HG03139 (cell line): ENCODE measurements at regions not wholly inside any gene's neighbourhood (a gene's known extent, or its start where the extent isn't known, plus 50 kb on each side); places are given as distances from the start of the nearest gene placed in this dataset.
"Not testable (repeated sequence)": the region's sequence is repeated elsewhere in the genome, so short reads cannot be mapped to it uniquely, and the experiment has no call there.

Experiments
- ATAC-seq: cut with Tn5 transposase; IDR thresholded peaks from one replicate; pipeline ENCODE4 v1.9.1; 2021; ENCODE audit not compliant: unreplicated experiment

- no peak for ATAC-seq
Observed at GRCh38 chr6:150495126-150495525, 104.6 kb upstream of the PLEKHG1 start.

GRCh38 chr6:150496629-150497028 is 103.1 kb upstream of the PLEKHG1 start:
- no peak for ATAC-seq

GRCh38 chr6:150499882-150500312 is 99.8 kb upstream of the PLEKHG1 start:
- no peak for ATAC-seq

- not testable (repeated sequence) for ATAC-seq
Observed at GRCh38 chr6:150500568-150500967, 99.1 kb upstream of the PLEKHG1 start.

GRCh38 chr6:150503041-150503440 is 96.6 kb upstream of the PLEKHG1 start:
- no peak for ATAC-seq

DNA sequence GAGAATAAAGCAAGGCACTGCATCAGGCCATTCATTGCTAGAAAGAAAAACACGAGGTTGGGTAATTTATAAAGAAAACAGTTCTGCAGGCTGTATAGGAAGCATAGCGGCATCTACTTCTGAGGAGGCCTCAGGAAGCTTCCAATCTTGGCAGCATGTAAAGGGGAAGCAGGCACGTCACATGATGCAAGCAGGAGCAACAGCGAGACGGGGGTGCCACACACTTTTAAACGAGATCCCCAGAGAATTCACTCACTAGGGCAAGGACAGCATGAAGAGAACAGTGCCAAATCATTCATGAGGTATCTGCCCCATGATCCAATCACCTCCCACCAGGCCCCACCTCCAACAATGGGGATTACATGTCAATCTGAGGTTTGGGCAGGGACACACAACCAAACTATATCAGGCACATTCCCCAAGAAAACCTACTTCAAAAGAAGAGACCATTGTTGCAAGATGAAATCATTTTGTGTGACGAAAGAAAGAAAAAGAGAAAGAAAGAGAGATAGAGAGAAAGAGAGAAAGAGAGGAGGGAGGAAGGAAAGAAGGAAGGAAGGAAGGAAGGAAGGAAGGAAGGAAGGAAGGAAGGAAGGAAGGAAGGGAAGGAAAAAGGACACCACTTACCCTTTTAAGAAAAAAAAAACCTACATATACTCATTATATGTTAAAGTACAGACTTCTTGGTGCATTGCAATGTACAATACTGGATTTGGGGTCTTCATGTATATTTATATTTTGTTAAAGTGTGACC is 95.9 kb upstream of the PLEKHG1 start:
- ATAC-seq, result no peak

GRCh38 chr6:150507361-150507760 is 92.3 kb upstream of the PLEKHG1 start:
- ATAC-seq, result not testable (repeated sequence)

GRCh38 chr6:150510576-150510975 is 89.1 kb upstream of the PLEKHG1 start:
- ATAC-seq, result no peak

DNA sequence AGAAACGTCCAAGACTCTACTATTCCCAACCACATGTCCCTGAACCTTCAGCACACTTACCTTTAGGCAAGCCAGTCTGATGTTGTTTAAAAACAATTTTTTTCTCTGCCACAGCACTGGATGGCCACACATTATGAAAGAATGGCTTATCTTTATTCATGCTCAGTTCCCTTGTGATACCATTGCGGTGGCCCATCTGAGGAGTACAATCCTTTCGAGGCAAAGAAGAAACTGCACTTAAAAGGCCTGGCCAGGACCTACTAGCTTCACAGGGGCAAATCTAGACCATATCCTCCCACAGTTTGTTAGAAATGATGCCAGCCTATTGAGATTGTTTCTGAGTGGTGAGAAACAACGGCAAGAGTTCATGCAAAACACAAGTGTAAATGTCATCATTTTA is 88.4 kb upstream of the PLEKHG1 start:
- no peak for ATAC-seq

GRCh38 chr6:150514806-150515380 is 84.8 kb upstream of the PLEKHG1 start:
- ATAC-seq, result no peak

DNA sequence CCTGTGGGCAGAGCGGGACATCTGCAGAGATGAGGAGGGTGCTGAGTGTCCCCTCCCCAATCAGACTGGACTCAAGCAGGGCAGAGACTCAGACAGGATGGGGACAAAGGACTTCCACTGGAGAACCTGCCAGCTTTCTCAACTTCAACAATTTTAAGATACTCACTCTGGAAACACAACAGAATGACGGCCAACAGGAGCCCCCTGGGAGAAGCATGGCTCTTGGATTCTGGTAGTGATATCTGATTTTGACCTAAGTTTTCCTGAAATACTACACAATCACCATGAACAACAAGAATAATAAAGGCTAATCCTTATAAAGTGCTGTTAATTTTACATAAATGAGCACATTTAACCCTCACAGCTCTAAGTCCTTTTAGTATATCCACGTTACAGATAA is 83.5 kb upstream of the PLEKHG1 start:
- no peak for ATAC-seq

- ATAC-seq, result no peak
Observed at GRCh38 chr6:150517175-150517574, 82.5 kb upstream of the PLEKHG1 start.

GRCh38 chr6:150521482-150521881 is 78.2 kb upstream of the PLEKHG1 start:
- ATAC-seq, result no peak

- not testable (repeated sequence) for ATAC-seq
Observed at GRCh38 chr6:150523216-150523615, 76.5 kb upstream of the PLEKHG1 start.

DNA sequence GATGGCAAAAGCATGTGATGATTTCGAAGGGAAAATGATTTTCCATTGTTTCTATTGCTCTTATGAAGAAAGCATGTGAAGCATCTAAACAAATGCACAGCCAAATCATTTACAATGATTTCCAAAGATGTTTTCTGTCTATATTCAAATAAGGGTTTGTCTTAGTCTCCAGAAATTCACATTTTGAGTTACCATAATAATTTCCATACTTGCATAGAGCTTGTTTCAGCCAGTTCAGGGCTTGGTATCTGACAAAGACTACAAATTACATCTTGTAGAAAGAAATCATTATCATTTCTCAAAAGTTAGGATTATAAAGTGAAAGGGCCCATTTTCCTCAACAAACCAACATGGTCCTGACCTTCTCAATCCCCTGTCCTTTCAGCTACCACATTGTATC is 74.4 kb upstream of the PLEKHG1 start:
- no peak for ATAC-seq

DNA sequence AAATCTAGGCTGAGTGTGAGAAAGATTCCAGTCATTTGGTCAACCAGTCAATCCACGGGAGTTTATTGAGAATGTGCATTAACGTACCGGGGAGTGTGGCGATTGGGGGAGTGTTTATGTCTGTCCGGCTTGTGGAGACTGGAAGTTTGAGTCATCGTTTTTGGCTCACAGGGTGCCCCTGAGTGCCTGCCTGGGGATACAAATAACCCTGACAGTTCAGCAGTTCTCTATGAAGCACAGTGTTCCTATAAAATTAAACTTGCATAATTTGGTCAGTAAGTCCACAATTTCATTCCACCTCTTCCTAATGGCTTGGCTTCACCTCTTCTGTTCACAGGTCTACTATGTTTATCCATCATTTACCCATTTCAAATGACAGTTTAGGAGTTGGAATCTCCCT is 72.6 kb upstream of the PLEKHG1 start:
- ATAC-seq, result no peak

DNA sequence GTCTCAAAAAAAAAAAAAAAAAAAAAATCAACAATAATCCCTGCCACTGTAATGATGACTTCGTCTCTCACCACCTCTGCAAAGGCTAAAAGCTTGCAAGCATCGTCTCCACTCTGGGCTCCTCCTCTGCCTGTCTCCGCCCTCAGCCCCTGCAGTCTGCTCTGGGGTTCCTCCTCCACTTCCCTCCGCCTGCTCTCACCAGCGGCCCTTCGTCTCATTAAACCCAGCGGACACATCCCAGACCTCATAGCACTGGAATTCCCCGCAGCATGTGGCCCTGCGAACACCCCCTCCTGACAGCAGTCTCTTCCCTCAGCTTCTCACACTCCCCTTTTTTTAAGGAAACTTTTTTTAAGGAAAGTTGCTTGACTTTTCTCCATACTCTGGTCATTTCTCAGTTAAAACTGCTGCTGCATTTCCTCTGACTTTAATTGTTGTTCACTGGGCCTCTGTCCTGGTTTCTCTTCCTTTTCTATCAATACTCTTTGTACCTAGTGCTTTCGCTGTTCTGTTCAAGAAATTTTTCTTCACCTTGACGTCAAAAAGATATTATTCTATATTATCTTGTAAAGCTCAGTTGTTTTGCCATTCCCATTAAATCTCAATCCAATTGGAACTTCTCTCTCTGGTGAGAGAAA is 70.9 kb upstream of the PLEKHG1 start:
- ATAC-seq, result no peak

DNA sequence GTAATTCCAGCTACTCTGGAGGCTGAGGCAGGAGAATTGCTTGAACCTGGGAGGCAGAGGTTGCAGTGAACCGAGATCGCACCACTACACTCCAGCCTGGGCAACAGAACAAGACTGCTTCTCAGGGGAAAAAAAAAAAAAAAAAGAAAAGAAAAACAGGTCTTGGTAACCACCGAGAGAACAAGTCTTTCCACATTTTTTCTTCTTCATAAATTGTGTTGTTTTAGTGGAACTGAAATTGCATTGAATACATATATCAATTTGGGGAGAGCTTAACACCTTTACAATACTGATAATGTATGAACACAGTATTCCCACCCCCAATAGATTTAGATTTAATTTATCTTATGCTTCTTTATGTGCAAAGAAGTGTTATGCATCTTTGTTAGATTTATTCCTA is 70.0 kb upstream of the PLEKHG1 start:
- ATAC-seq, result no peak

- no peak for ATAC-seq
Observed at GRCh38 chr6:150531957-150532356, 67.7 kb upstream of the PLEKHG1 start.

DNA sequence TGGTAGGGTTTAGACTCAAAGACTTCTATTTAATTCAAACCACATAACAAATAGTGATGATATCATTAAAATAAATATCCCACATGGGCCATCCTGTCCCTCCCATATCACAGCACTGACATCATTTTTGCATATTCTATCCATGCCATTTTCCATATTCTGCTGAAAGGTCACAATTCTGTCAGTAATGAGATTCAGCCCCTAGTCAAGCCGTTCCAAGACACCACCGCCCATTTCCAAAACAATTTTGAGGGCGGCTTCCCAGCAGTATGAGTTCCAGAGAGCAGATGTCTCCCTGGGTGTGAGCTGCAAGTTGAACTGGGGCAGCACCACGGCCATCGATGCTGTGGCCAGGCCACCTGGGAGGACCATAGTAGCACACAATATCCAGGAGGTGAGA is 65.1 kb upstream of the PLEKHG1 start:
- no peak for ATAC-seq

GRCh38 chr6:150535151-150535804 is 64.4 kb upstream of the PLEKHG1 start:
- ATAC-seq, result no peak

DNA sequence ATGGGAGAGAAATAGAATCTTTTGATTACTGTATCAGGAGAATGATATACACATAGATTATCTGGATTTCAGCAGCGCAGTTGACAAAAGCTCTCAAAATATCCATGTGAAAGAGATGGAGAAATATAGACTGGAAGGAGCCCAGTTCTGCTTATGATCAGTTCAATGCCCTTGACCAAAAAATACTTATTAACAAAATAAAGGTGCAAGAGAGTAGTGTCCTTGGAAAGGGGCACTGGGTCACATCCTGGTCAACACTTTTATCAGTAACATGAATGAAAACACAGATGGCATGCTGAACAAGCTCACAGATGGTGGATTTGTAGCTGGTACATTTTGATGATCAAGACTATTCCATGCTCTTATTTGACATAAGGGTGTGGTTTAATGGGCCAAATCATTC is 63.9 kb upstream of the PLEKHG1 start:
- ATAC-seq, result no peak
